ENCODE measurements at regions not wholly inside any gene's neighbourhood (a gene's known extent, or its start where the extent isn't known, plus 50 kb on each side); places are given as distances from the start of the nearest gene placed in this dataset.

DNA sequence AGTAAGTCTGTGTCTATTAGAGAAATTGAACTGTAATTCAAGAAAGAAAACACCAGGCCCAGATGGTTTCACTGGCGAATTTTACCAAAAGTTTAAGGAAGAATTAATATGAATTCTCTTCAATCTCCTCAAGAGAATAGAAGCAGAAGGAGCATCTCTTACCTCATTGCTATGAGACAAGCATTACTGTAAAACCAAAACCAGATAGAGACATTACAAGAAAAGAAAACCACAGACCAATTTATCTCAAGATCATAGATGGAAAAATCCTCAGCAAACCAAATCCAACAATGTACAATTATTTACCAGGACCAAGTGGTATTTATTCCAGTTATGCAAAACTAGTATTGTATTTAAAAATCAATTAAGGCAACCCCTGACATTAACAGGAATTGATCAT is 160.6 kb downstream of the LIPI start:
- no peak for TF ChIP-seq POLR2AphosphoS5 (IDR thresholded peaks at IDR 0.05; ENCODE audit: low read depth, low read length)
- TF ChIP-seq POLR2A (IDR thresholded peaks at IDR 0.05; ENCODE audit: low read depth, low read length): no peak
- TF ChIP-seq TAF1 (IDR thresholded peaks at IDR 0.05; ENCODE audit: low read depth, low read length): no peak
- no peak for TF ChIP-seq SPI1 (IDR thresholded peaks at IDR 0.05; ENCODE audit: low read depth, low read length)
